ENCODE measurements at regions not wholly inside any gene's neighbourhood (a gene's known extent, or its start where the extent isn't known, plus 50 kb on each side); places are given as distances from the start of the nearest gene placed in this dataset.

DNA sequence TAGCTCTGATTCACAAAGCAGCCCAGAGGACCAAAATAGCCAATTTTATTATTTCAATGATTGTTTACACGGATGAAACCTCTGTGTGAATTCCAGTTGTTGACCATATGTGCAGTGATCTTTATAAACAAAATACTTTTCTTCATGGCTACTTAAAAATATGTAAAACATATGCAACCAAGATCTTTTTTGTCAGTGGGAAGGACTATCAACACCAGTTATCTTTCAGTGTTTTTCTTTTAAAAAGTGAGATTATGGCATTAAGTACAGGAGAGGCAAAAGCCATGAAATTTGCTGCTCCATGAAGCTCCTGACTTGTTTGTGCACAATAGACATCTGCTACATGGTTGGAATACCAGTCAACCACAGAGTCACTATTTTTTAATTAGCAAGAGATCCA, 184.4 kb downstream of the DKK2 start:
- no peaks in the 10 kb centered on the region for H3K27me3 ChIP-seq (ENCODE audit: low read depth)
- intact Hi-C loops (cut with micrococcal nuclease): no loop called here
- H3K4me3 ChIP-seq: no peak overlapping the region
- peaks cover 6% of the 10 kb centered on the region for H3K9me3 ChIP-seq (replicated peaks)
- no peak overlapping the region for H3K27ac ChIP-seq (replicated peaks)
- no peaks in the 10 kb centered on the region for H3K4me1 ChIP-seq
- H3K36me3 ChIP-seq: no peaks in the 10 kb centered on the region
- TF ChIP-seq, protein P1, sequence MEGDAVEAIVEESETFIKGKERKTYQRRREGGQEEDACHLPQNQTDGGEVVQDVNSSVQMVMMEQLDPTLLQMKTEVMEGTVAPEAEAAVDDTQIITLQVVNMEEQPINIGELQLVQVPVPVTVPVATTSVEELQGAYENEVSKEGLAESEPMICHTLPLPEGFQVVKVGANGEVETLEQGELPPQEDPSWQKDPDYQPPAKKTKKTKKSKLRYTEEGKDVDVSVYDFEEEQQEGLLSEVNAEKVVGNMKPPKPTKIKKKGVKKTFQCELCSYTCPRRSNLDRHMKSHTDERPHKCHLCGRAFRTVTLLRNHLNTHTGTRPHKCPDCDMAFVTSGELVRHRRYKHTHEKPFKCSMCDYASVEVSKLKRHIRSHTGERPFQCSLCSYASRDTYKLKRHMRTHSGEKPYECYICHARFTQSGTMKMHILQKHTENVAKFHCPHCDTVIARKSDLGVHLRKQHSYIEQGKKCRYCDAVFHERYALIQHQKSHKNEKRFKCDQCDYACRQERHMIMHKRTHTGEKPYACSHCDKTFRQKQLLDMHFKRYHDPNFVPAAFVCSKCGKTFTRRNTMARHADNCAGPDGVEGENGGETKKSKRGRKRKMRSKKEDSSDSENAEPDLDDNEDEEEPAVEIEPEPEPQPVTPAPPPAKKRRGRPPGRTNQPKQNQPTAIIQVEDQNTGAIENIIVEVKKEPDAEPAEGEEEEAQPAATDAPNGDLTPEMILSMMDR (IDR thresholded peaks at IDR 0.05; ENCODE audit: borderline replicate concordance): no peak
- DNase-seq: no peak

DNA sequence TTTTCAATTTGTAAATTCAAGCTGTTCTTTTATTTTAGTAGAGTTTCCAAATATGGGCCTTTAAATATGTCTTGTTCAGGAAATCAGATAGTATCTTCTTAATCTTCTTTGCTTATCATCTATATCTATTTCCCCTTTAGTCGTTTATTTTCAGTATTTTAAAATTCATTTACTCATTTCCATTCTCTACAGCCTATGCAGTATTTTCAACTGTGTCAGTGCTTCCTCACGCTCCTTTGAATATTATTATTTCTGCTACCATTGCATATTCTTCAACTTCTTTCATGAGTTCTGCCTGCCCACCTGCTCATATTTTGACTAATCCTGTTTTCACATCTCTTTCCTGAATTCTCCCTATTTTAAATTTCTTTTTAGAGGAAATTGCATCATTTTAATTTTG, 185.4 kb downstream of the DKK2 start:
- H3K27me3 ChIP-seq (ENCODE audit: low read depth): no peaks in the 10 kb centered on the region
- DNase-seq: no peak
- H3K4me3 ChIP-seq: no peak overlapping the region
- intact Hi-C loops (cut with micrococcal nuclease): no loop called here
- H3K27ac ChIP-seq (replicated peaks): no peak overlapping the region
- TF ChIP-seq, protein P1 (IDR thresholded peaks at IDR 0.05; ENCODE audit: borderline replicate concordance): no peak
- H3K4me1 ChIP-seq: no peaks in the 10 kb centered on the region
- H3K9me3 ChIP-seq (replicated peaks): peaks cover 7% of the 10 kb centered on the region
- no peaks in the 10 kb centered on the region for H3K36me3 ChIP-seq

DNA sequence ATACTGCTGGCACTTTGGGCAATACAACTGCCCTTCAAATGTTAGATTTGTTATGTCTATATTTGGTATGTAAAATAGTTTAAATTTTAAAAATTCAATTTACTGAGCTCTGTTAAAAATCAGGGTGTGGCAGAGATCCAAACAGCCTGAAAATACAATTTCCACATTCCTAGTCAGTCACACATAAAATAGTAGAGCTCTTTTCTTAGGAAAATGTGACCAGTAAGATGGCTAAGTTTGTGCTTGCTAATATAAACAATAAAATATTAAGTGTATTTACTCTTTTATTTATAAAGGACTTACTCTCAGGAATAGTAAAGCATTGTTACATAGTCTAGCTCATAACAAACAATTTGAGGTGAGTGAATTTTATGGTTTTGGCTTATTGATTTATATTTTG, 200.2 kb downstream of the DKK2 start:
- no peak for DNase-seq
- H3K27me3 ChIP-seq (ENCODE audit: low read depth): no peaks in the 10 kb centered on the region
- intact Hi-C loops (cut with micrococcal nuclease): no loop called here
- no peaks in the 10 kb centered on the region for H3K36me3 ChIP-seq
- H3K27ac ChIP-seq (replicated peaks): no peak overlapping the region
- H3K4me3 ChIP-seq: no peak overlapping the region
- H3K4me1 ChIP-seq: no peaks in the 10 kb centered on the region
- TF ChIP-seq, protein P1 (IDR thresholded peaks at IDR 0.05; ENCODE audit: borderline replicate concordance): no peak
- H3K9me3 ChIP-seq (replicated peaks): peaks cover 18% of the 10 kb centered on the region

DNA sequence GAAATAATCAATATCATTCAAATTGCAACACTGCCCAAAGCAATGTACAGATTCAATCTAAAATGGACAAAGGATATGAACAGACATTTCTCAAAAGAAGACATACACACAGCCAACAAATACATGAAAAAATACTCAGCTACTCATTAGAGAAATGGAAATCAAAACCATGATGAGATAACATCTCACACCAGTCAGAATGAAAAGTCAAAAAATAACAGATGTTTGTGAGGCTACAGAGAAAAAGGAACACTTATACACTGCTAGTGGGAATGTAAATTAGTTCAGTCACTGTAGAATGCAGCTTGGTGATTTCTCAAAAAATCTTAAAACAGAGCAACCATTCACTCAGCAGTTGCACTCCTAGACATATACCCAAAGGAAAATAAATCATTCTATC, 205.2 kb downstream of the DKK2 start:
- TF ChIP-seq, protein P1 (IDR thresholded peaks at IDR 0.05; ENCODE audit: borderline replicate concordance): no peak
- Histone ChIP-seq H3K9me3 (replicated peaks) (peaks cover 4% of the 10 kb centered on the region), H3K27ac (replicated peaks) (no peak overlapping the region), H3K4me3 (no peak overlapping the region), H3K36me3 (no peaks in the 10 kb centered on the region), H3K4me1 (no peaks in the 10 kb centered on the region), H3K27me3 (ENCODE audit: low read depth) (no peaks in the 10 kb centered on the region)
- intact Hi-C loops (cut with micrococcal nuclease): no loop called here
- DNase-seq: no peak

DNA sequence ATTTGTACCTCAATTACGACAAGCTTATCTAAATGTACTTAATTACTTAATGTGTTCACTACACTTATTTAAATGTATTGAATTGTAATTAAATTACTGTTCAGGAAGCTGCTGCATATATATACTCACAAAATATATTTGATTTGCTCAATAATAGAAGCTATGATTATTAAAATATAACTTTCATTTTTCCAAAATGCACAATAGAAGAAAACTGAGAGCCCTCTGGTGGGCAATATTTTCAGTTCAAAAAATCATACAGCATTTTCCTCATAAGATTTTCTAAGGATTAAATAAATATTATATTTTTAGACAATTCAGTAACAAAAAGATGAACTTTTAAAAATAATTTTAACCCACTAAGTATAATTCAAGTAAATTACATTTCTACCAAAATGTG, 217.3 kb downstream of the DKK2 start:
- Histone ChIP-seq H3K9me3 (replicated peaks) (no peaks in the 10 kb centered on the region), H3K27ac (replicated peaks) (no peak overlapping the region), H3K4me1 (no peaks in the 10 kb centered on the region), H3K4me3 (no peak overlapping the region), H3K36me3 (no peaks in the 10 kb centered on the region), H3K27me3 (ENCODE audit: low read depth) (no peaks in the 10 kb centered on the region)
- TF ChIP-seq, protein P1 (IDR thresholded peaks at IDR 0.05; ENCODE audit: borderline replicate concordance): no peak
- DNase-seq: no peak
- intact Hi-C loops (cut with micrococcal nuclease): no loop called here

DNA sequence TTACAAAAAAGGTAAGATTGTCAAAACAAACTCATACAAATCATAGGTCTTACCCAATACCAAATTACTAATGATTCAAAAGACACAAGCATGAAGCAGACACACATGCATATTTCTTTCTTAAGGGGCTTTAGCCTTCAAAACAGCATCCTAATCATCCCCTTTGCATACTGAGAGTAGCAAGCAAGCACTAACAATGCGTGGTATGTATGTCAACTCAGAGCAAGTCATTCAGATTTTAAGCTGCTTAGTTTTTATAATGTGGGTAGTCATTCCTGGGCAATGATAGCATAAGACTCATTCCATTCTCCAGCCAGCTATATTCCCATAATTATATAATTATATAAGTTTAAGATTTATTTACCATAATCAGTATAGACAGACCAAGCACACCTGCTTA, 219.6 kb downstream of the DKK2 start:
- no peak overlapping the region for H3K4me3 ChIP-seq
- no peaks in the 10 kb centered on the region for H3K27me3 ChIP-seq (ENCODE audit: low read depth)
- no peak for DNase-seq
- H3K4me1 ChIP-seq: no peaks in the 10 kb centered on the region
- TF ChIP-seq, protein P1 (IDR thresholded peaks at IDR 0.05; ENCODE audit: borderline replicate concordance): no peak
- H3K9me3 ChIP-seq (replicated peaks): no peaks in the 10 kb centered on the region
- H3K36me3 ChIP-seq: no peaks in the 10 kb centered on the region
- H3K27ac ChIP-seq (replicated peaks): no peak overlapping the region
- intact Hi-C loops (cut with micrococcal nuclease): no loop called here
